ENCODE measurements at regions not wholly inside any gene's neighbourhood (a gene's known extent, or its start where the extent isn't known, plus 50 kb on each side); places are given as distances from the start of the nearest gene placed in this dataset.

DNA sequence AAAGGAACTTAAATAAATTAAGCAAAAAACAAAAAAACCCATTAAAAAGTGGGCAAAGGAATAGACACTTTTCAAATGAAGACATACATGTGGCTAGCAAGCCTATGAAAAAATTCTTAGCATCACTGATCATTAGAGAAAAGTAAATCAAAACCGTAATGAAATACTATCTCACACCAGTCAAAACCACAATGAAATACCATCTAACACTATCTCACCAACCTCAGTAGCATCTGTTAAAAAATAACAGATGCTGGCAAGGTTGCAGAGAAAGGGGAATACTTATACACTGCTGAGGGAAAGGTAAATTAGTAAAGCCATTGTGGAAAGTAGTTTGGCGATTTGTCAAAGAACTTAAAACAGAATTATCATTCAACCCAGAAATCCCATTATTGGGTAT, 381.1 kb downstream of the FLRT2 start:
- TF ChIP-seq, protein P1, sequence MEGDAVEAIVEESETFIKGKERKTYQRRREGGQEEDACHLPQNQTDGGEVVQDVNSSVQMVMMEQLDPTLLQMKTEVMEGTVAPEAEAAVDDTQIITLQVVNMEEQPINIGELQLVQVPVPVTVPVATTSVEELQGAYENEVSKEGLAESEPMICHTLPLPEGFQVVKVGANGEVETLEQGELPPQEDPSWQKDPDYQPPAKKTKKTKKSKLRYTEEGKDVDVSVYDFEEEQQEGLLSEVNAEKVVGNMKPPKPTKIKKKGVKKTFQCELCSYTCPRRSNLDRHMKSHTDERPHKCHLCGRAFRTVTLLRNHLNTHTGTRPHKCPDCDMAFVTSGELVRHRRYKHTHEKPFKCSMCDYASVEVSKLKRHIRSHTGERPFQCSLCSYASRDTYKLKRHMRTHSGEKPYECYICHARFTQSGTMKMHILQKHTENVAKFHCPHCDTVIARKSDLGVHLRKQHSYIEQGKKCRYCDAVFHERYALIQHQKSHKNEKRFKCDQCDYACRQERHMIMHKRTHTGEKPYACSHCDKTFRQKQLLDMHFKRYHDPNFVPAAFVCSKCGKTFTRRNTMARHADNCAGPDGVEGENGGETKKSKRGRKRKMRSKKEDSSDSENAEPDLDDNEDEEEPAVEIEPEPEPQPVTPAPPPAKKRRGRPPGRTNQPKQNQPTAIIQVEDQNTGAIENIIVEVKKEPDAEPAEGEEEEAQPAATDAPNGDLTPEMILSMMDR (IDR thresholded peaks at IDR 0.05; ENCODE audit: insufficient read depth, low read depth, low read length), result no peak
- DNase-seq (ENCODE audit: low read depth), result no peak

DNA sequence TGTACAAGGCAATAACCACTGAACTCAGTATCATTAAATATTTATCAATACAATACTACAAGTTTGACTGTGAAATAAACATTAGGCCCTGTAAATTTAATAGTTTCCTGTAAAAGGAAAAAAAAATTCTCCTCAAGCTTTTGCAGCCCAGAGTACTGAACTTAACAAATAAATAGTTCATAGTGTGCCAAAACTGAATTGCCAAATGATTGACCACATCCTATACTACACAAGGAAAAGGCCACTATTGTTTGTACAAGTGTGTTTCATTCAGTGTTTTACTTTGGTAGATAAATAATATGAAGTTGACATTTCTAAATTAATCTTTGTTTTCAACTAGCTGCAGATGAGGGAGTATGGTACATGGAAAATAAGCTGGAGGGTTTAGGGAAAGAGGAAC, 379.6 kb downstream of the FLRT2 start:
- no peak overlapping the region for H3K4me3 ChIP-seq (ENCODE audit: low read depth, low read length)
- TF ChIP-seq, protein P1 (IDR thresholded peaks at IDR 0.05; ENCODE audit: insufficient read depth, low read depth, low read length), result no peak
- no peak for DNase-seq (ENCODE audit: low read depth)

More for the DNA sequence above, 381.1 kb downstream of the FLRT2 start:
- H3K4me3 ChIP-seq (ENCODE audit: low read depth, low read length), result no peak overlapping the region

DNA sequence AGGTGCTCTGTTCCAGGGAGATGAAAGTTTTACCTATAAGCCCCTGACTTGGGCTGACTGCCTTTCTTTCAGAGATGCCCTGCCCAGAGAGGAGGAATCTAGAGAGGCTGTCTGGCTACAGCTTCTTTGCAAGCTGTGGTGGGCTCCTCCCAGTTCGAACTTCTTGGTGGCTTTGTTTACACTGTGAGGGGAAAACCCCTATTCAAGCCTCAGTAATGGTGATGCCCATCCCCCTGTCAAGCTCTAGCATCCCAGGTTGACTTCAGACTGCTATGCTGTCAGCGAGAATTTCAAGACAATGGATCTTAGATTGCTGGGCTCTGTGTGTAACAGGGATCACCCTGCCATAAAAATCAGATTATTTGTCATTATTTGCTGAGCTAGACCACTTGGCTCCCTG, 377.6 kb downstream of the FLRT2 start:
- DNase-seq (ENCODE audit: low read depth), result no peak
- H3K4me3 ChIP-seq (ENCODE audit: low read depth, low read length), result no peak overlapping the region
- TF ChIP-seq, protein P1 (IDR thresholded peaks at IDR 0.05; ENCODE audit: insufficient read depth, low read depth, low read length), result no peak

DNA sequence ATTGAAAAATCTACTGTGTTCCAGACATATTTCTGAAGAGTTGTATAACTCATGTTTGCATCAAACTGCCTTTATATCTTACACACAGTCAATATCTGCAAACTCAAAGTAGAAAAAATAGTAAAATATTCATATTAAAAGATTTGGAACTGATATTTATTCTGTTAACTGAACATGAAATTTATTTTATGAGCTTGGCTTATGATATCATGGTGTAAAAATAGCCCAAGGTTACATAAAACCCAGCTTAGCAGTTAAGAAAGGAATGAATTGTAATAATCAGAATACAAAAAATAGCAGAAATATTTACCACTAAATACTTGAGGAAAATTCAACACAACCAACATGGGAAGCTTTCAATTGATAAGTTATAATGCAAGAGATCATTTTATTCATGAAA, 367.9 kb downstream of the FLRT2 start:
- no peak for DNase-seq (ENCODE audit: low read depth)
- no peak overlapping the region for H3K4me3 ChIP-seq (ENCODE audit: low read depth, low read length)
- TF ChIP-seq, protein P1 (IDR thresholded peaks at IDR 0.05; ENCODE audit: insufficient read depth, low read depth, low read length), result no peak

DNA sequence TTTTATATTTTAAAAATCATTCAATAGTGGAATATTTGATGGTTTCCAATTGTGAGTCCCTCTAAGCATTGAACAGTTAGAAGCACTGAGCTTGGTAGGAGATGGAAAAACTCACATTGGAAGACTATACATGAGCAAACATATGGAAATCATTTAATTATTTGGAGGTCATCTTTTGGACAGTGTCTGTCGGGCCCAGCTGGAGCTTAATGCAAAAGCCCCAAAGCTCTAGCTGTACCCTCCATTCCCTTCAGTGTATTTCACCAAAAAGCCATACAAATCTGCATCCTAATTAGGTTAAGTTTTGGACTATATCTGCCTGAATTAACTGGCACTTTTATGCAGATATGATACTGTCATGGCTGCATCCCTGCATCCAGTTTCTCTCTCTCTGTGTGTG, 365.7 kb downstream of the FLRT2 start:
- H3K4me3 ChIP-seq (ENCODE audit: low read depth, low read length), result no peak overlapping the region
- TF ChIP-seq, protein P1 (IDR thresholded peaks at IDR 0.05; ENCODE audit: insufficient read depth, low read depth, low read length), result no peak
- DNase-seq (ENCODE audit: low read depth), result no peak

DNA sequence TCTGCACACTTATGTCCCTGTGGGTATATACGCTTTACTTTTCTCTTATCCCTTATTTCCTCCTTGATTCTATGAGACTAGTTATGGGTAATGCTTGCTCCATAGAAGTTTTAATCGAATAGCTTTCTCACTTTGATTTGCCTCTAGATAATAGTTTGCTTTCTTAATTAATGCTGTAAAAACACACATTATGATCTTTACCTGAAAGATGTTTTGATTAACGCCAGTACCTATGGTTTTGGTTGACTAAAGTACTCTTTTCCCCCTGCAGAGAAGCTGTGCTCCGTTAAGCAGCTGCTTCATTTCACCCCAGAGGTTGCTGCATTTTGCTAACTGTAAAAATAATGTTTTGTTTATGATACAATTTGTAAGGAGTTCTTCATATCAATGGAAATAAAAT, 362.3 kb downstream of the FLRT2 start:
- no peak for DNase-seq (ENCODE audit: low read depth)
- no peak overlapping the region for H3K4me3 ChIP-seq (ENCODE audit: low read depth, low read length)
- TF ChIP-seq, protein P1 (IDR thresholded peaks at IDR 0.05; ENCODE audit: insufficient read depth, low read depth, low read length), result no peak

DNA sequence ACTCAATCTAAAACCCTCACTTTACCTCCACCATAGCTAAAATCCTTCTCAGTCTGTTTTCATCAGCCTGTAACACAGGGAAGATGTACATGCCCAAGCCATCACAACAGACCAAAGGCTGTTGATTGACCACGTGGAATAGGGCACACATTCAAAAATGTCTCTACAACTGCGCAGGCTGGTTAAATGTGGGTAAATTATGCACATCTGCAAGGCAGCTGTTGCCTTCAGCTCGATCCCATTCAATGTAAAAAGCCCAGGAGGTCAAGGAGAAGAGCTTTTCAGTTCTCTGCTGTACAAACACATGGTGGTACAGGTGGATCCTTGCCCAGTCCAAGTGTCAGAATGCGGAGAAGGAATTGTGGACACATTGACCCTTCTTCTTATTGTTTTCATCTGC, 354.0 kb downstream of the FLRT2 start:
- TF ChIP-seq, protein P1 (IDR thresholded peaks at IDR 0.05; ENCODE audit: insufficient read depth, low read depth, low read length), result no peak
- DNase-seq (ENCODE audit: low read depth), result no peak
- H3K4me3 ChIP-seq (ENCODE audit: low read depth, low read length), result no peak overlapping the region

All from fibroblast of villous mesenchyme (primary cell).